Omental fat pad (tissue), 3 donors: ENCODE measurements at regions not wholly inside any gene's neighbourhood (a gene's known extent, or its start where the extent isn't known, plus 50 kb on each side); places are given as distances from the start of the nearest gene placed in this dataset.
"Not testable (repeated sequence)": the region's sequence is repeated elsewhere in the genome, so short reads cannot be mapped to it uniquely, and the experiment has no call there.

Experiments used
- ATAC-seq: fragments of 150-250 bp; one replicate; pipeline ENCODE4 v1.9.1; 2016; ENCODE audit warnings: mild to moderate bottlenecking, moderate library complexity; ENCODE audit not compliant: low FRiP score
- DNase-seq: peaks from one replicate; pipeline ENCODE4 v3.0.0-alpha.2; 2019; ENCODE audit warnings: low spot score
- CTCF ChIP-seq, 3 donors: fragments of 450-650 bp; IDR thresholded peaks; one replicate each; pipeline ENCODE4 v1.5.1; 2016 to 2017; ENCODE audit warnings: antibody characterized with exemption in 3 of 3, mild to moderate bottlenecking in 3 of 3, moderate library complexity in 2 of 3

- ATAC-seq (no peak), DNase-seq (no peak)
These were observed 731.1 kb downstream of the EDEM1 start for GRCh38 chr3:5918626-5919025.

GRCh38 chr3:5929027-5929426 lies 741.5 kb downstream of the EDEM1 start:
- no peak for ATAC-seq
- DNase-seq, result no peak
- no peak for TF ChIP-seq CTCF (IDR thresholded peaks at IDR 0.05)

More at GRCh38 chr3:5918626-5919025, 731.1 kb downstream of the EDEM1 start:
- no peak for TF ChIP-seq CTCF (IDR thresholded peaks at IDR 0.05)

- DNase-seq, ATAC-seq: not testable (repeated sequence)
These were observed 756.6 kb downstream of the EDEM1 start for GRCh38 chr3:5944061-5944460.

GRCh38 chr3:5948084-5948483 lies 760.6 kb downstream of the EDEM1 start:
- DNase-seq (no peak), ATAC-seq (no peak)
- TF ChIP-seq CTCF (IDR thresholded peaks at IDR 0.05), result no peak

- ATAC-seq (no peak), DNase-seq (no peak)
- no peak for TF ChIP-seq CTCF (IDR thresholded peaks at IDR 0.05)
These were observed 763.5 kb downstream of the EDEM1 start for GRCh38 chr3:5951026-5951425.

GRCh38 chr3:5972586-5972985 lies 785.1 kb downstream of the EDEM1 start:
- DNase-seq, result no peak
- no peak for TF ChIP-seq CTCF (IDR thresholded peaks at IDR 0.05)
- ATAC-seq, result no peak

- DNase-seq (no peak), ATAC-seq (no peak)
- no peak for TF ChIP-seq CTCF (IDR thresholded peaks at IDR 0.05)
These were observed 787.3 kb downstream of the EDEM1 start for GRCh38 chr3:5974630-5975322.
